Esophagus muscularis mucosa (tissue), 3 donors: ENCODE measurements at regions not wholly inside any gene's neighbourhood (a gene's known extent, or its start where the extent isn't known, plus 50 kb on each side); places are given as distances from the start of the nearest gene placed in this dataset.

Source experiments
- POLR2A ChIP-seq: fragments of 450-650 bp; IDR thresholded peaks from one replicate; pipeline ENCODE4 v1.6.1; 2017; ENCODE audit warnings: antibody characterized with exemption, moderate library complexity, mild to moderate bottlenecking, low read depth
- TF ChIP-seq, protein P1 (sequence below), 3 experiments: fragments of 200-600 bp in 2 of 3; fragments of 450-650 bp in 1 of 3; sonication (generic) in 2 of 3; IDR thresholded peaks; one replicate each; pipeline ENCODE4 v1.5.1; 2017 to 2019; ENCODE audit warnings: antibody characterized with exemption in 3 of 3, mild to moderate bottlenecking in 2 of 3, moderate library complexity in 1 of 3

DNA sequence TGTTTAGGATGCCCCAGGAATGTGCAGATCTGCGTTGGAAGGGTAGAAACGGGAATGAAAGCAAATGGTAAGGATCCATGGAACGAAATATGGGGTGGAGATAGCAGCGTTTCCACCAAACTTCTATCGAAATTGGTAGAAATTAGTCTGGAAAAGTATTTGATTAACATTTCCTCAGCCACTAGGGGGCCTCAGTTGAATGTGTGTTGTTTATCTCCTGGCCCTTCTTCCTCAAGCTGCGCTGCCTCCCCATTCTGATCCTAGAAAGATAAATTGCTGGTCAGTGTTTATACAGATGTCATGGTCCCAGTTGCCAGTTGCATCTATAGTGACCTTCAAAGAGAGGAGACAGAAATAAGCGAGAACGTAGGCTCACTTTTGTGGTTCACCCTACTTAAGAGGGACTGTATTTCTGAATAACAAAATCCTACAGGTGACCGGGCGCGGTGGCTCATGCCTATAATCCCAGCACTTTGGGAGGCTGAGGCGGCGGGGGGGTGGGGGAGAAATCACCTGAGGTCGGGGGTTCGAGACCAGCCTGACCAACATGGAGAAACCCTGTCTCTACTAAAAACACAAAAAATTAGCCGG, 457.1 kb downstream of the SQOR start:
- TF ChIP-seq, protein P1, sequence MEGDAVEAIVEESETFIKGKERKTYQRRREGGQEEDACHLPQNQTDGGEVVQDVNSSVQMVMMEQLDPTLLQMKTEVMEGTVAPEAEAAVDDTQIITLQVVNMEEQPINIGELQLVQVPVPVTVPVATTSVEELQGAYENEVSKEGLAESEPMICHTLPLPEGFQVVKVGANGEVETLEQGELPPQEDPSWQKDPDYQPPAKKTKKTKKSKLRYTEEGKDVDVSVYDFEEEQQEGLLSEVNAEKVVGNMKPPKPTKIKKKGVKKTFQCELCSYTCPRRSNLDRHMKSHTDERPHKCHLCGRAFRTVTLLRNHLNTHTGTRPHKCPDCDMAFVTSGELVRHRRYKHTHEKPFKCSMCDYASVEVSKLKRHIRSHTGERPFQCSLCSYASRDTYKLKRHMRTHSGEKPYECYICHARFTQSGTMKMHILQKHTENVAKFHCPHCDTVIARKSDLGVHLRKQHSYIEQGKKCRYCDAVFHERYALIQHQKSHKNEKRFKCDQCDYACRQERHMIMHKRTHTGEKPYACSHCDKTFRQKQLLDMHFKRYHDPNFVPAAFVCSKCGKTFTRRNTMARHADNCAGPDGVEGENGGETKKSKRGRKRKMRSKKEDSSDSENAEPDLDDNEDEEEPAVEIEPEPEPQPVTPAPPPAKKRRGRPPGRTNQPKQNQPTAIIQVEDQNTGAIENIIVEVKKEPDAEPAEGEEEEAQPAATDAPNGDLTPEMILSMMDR (IDR thresholded peaks at IDR 0.05) = peak in 1 of 3 experiments; percentile 16
- TF ChIP-seq POLR2A = no peak
